ENCODE measurements at regions not wholly inside any gene's neighbourhood (a gene's known extent, or its start where the extent isn't known, plus 50 kb on each side); places are given as distances from the start of the nearest gene placed in this dataset.
"Not testable (repeated sequence)": the region's sequence is repeated elsewhere in the genome, so short reads cannot be mapped to it uniquely, and the experiment has no call there.

- not testable (repeated sequence) for TF ChIP-seq CTCF, POLR2A (IDR thresholded peaks at IDR 0.05)
Measured at GRCh38 chr11:112624971-112625370, 336.2 kb upstream of the NCAM1 start.

All from ovary (tissue), 3 donors.